IMR-90 (cell line): ENCODE measurements at regions not wholly inside any gene's neighbourhood (a gene's known extent, or its start where the extent isn't known, plus 50 kb on each side); places are given as distances from the start of the nearest gene placed in this dataset.

ENCODE experiments used
- ATAC-seq: fragments of 200-7000 bp; cut with Tn5 transposase; 2 replicates; pipeline ENCODE4 v1.9.1; 2020; ENCODE audit warnings: low read depth, mild to moderate bottlenecking, moderate library complexity
- BruUV-seq: library from RNA; stranded (reverse); fragments of 400-500 nt; replicated peaks from 2 replicates; lab custom pipeline; 2021; lab: Mats Ljungman, UMichigan
- CTCF ChIA-PET: fragments of 300-600 bp; formaldehyde crosslinking; extraction: SDS; loops from one replicate; lab custom pipeline; 2021; ENCODE audit warnings: antibody characterized with exemption; lab: Yijun Ruan, JAX
- POLR2A ChIA-PET: fragments of 300-600 bp; sonication (Branson Sonifier 250); formaldehyde crosslinking; loops from one replicate; lab custom pipeline; 2022; ENCODE audit warnings: antibody characterized with exemption; ENCODE audit not compliant: unreplicated experiment; lab: Charles Lee
- DNase-seq: peaks from one replicate; pipeline ENCODE4 v3.0.0; 2013
- H2AFZ ChIP-seq: replicated peaks from 2 replicates; pipeline ENCODE3; 2013; ENCODE audit warnings: low read length, mild to moderate bottlenecking; ENCODE audit not compliant: poor library complexity
- H2AK5ac ChIP-seq: 2 replicates; pipeline ENCODE4 v1.6.1; 2013; ENCODE audit warnings: low read depth, low read length, inconsistent platforms
- H2AK9ac ChIP-seq: replicated peaks from 2 replicates; pipeline ENCODE3; 2013; ENCODE audit warnings: mild to moderate bottlenecking, low read depth, low read length, moderate library complexity; ENCODE audit not compliant: poor library complexity
- H2BK120ac ChIP-seq: 2 replicates; pipeline ENCODE4 v1.6.1; 2013; ENCODE audit warnings: low read depth, low read length, inconsistent platforms
- H2BK15ac ChIP-seq: 3 replicates; pipeline ENCODE4 v1.6.1; 2013; ENCODE audit warnings: low read depth, low read length, inconsistent platforms
- H2BK20ac ChIP-seq: 2 replicates; pipeline ENCODE4 v1.6.1; 2013; ENCODE audit warnings: low read depth, mild to moderate bottlenecking, inconsistent platforms, low read length, moderate library complexity
- H2BK5ac ChIP-seq: 2 replicates; pipeline ENCODE4 v1.6.1; 2013; ENCODE audit warnings: mild to moderate bottlenecking, low read depth, low read length, inconsistent platforms; ENCODE audit not compliant: poor library complexity, severe bottlenecking
- H3K14ac ChIP-seq: replicated peaks from 2 replicates; pipeline ENCODE4 v1.6.1; 2013; ENCODE audit warnings: low read depth, low read length, inconsistent platforms
- H3K18ac ChIP-seq: 2 replicates; pipeline ENCODE4 v1.6.1; 2013; ENCODE audit warnings: low read depth, low read length, control low read depth
- H3K23ac ChIP-seq: 2 replicates; pipeline ENCODE4 v1.6.1; 2013; ENCODE audit warnings: low read depth, low read length, inconsistent platforms
- H3K27ac ChIP-seq: 2 replicates; pipeline ENCODE4 v1.5.1; 2013; ENCODE audit warnings: mild to moderate bottlenecking, control low read depth, low read length; ENCODE audit not compliant: insufficient read depth
- H3K27me3 ChIP-seq: 2 replicates; pipeline ENCODE4 v1.6.1; 2013; ENCODE audit warnings: low read length; ENCODE audit not compliant: control insufficient read depth, insufficient read depth
- H3K36me3 ChIP-seq: 2 replicates; pipeline ENCODE4 v1.6.1; 2013; ENCODE audit warnings: low read length, mixed read lengths; ENCODE audit not compliant: control insufficient read depth, insufficient read depth
- H3K4ac ChIP-seq: 2 replicates; pipeline ENCODE4 v1.6.1; 2013; ENCODE audit warnings: low read depth, low read length, inconsistent platforms
- H3K4me1 ChIP-seq: 2 replicates; pipeline ENCODE4 v1.6.1; 2013; ENCODE audit warnings: low read length, mixed read lengths; ENCODE audit not compliant: control insufficient read depth, insufficient read depth
- H3K4me2 ChIP-seq: 2 replicates; pipeline ENCODE4 v1.6.1; 2013; ENCODE audit warnings: low read depth, mild to moderate bottlenecking, control low read depth, low read length, moderate library complexity
- H3K4me3 ChIP-seq: 2 replicates; pipeline ENCODE4 v1.5.1; 2013; ENCODE audit warnings: low read depth, mild to moderate bottlenecking, control low read depth, low read length, moderate library complexity; ENCODE audit not compliant: insufficient read depth
- H3K56ac ChIP-seq: 2 replicates; pipeline ENCODE4 v1.6.1; 2013; ENCODE audit warnings: low read length, inconsistent platforms; ENCODE audit not compliant: insufficient read depth; ENCODE audit errors: extremely low read depth
- H3K79me1 ChIP-seq, 2 experiments: 2 replicates each; pipeline ENCODE4 v1.6.1; 2013; ENCODE audit warnings: low read length in 2 of 2, inconsistent platforms in 1 of 2, low read depth in 1 of 2
- H3K9ac ChIP-seq: 2 replicates; pipeline ENCODE4 v1.6.1; 2013; ENCODE audit warnings: low read depth, low read length, control low read depth
- H3K9me1 ChIP-seq: 2 replicates; pipeline ENCODE4 v1.6.1; 2013; ENCODE audit warnings: low read length, inconsistent platforms; ENCODE audit not compliant: insufficient read depth
- H3K9me3 ChIP-seq: 2 replicates; pipeline ENCODE4 v1.6.1; 2013; ENCODE audit warnings: low read length; ENCODE audit not compliant: control insufficient read depth, insufficient read depth
- H4K20me1 ChIP-seq: 2 replicates; pipeline ENCODE4 v1.6.1; 2013; ENCODE audit warnings: low read length, inconsistent platforms; ENCODE audit not compliant: insufficient read depth
- H4K5ac ChIP-seq: 2 replicates; pipeline ENCODE4 v1.6.1; 2013; ENCODE audit warnings: mild to moderate bottlenecking, low read depth, low read length, control low read depth
- H4K8ac ChIP-seq, 2 experiments: 2 replicates each; pipeline ENCODE4 v1.6.1; 2013; ENCODE audit warnings: low read depth in 2 of 2, low read length in 2 of 2, control low read depth in 1 of 2, inconsistent platforms in 1 of 2
- H4K91ac ChIP-seq: 2 replicates; pipeline ENCODE4 v1.6.1; 2013; ENCODE audit warnings: low read depth, low read length, inconsistent platforms; ENCODE audit not compliant: insufficient read depth
- CHD1 ChIP-seq: IDR thresholded peaks from 2 replicates; pipeline ENCODE4 v1.6.1; 2012; ENCODE audit warnings: low read depth, low read length, improper control_type of control experiment
- MAFK ChIP-seq: IDR thresholded peaks from 2 replicates; pipeline ENCODE4 v1.6.1; 2012; ENCODE audit warnings: low read depth, low read length, improper control_type of control experiment
- WGBS, 2 experiments: methylation state at CpG; one replicate each; pipeline versions ENCODE4 v1.1.5 to v1.1.7; 2013; ENCODE audit warnings: missing lambda C conversion rate in 2 of 2; ENCODE audit not compliant: insufficient read length in 1 of 2; ENCODE audit errors: extremely low coverage in 2 of 2; 5-methylcytosine and 5-hydroxymethylcytosine counted together
- dilution Hi-C: fragments of 300-500 bp; cut with HindIII; formaldehyde crosslinking; loops from one replicate; pipeline ENCODE4 v1.14.3; 2018; ENCODE audit warnings: low sequenced_read_pairs; ENCODE audit not compliant: unreplicated experiment
- in situ Hi-C: fragments of 300-500 bp; cut with MboI; formaldehyde crosslinking; loops from 3 replicates; pipeline ENCODE4 v1.14.3; 2019; ENCODE audit warnings: low sequenced_read_pairs, inconsistent platforms, mixed read lengths
- intact Hi-C: fragments of 100-400 bp; cut with micrococcal nuclease; formaldehyde crosslinking; loops from 2 replicates; pipeline ENCODE4 v1.10.0; 2022

- Histone ChIP-seq H2AFZ (no peak overlapping the region), H4K5ac (no peak overlapping the region), H3K9me1 (no peaks in the 10 kb centered on the region), H3K18ac (no peak overlapping the region), H2BK15ac (no peak overlapping the region), H4K20me1 (no peaks in the 10 kb centered on the region), H2AK5ac (no peak overlapping the region), H3K4me2 (peak overlapping the region; percentile 55; the same call in 1 of the 2 replicates), H3K27ac (no peak overlapping the region), H3K9ac (no peak overlapping the region), H3K9me3 (no peaks in the 10 kb centered on the region), H3K4me3 (no peak overlapping the region), H2BK20ac (no peak overlapping the region), H3K4me1 (no peaks in the 10 kb centered on the region), H3K23ac (no peak overlapping the region), H3K14ac (no peak overlapping the region), H2AK9ac (no peak overlapping the region), H2BK120ac (no peak overlapping the region), H3K36me3 (no peaks in the 10 kb centered on the region), H4K8ac (no peak overlapping the region), H3K4ac (no peak overlapping the region), H3K79me1 (no peaks in the 10 kb centered on the region), H4K91ac (no peak overlapping the region), H3K56ac (no peak overlapping the region), H3K27me3 (peaks cover 10% of the 10 kb centered on the region), H2BK5ac (no peak overlapping the region)
- WGBS, 2 experiments: no CpG with 5 or more reads among the region's 4 CpGs
- TF ChIP-seq CHD1 (no peak), MAFK (no peak)
- DNase-seq (no peak), ATAC-seq (no peak)
- intact Hi-C loops: no loop called here
- dilution Hi-C loops: no loop called here
- POLR2A ChIA-PET: no interaction called here
- CTCF ChIA-PET: interaction anchor here (0.6 kb wide), 1 partner anchor 300 kb away, joined by 3 read pairs; no protein-coding TSS in a partner anchor
- BruUV-seq: no TSS peak
- in situ Hi-C loops: no loop called here
Observed at GRCh38 chr20:56826306-56826704, 197.2 kb downstream of the TFAP2C start.
